ENCODE measurements at regions not wholly inside any gene's neighbourhood (a gene's known extent, or its start where the extent isn't known, plus 50 kb on each side); places are given as distances from the start of the nearest gene placed in this dataset.

DNA sequence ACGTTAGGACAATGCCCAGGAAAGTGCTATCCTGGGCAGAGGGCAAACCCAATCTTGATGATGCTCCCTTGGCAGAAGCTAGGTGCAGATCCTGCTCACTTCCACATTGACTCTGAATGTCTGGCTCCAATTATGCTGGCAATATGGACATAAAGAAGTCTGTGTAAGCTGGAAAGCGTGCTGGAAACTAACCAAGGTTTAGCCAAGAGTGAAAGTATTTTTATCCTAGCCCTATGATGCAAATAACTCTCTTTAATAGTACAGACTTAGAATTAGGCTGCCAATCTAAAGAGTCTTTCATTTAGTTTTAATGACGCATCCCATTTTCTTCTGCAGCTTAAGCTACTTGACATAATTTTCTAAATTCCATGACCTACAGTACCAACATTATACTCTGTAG, 571.8 kb downstream of the TUSC7 start:
- Histone ChIP-seq H3K36me3 (ENCODE audit: control insufficient read depth in 2 of 4, insufficient read depth in 4 of 4, low read length in 3 of 4) (no peaks in the 10 kb centered on the region), H2AFZ (ENCODE audit: low read length) (no peak overlapping the region), H4K5ac (ENCODE audit: insufficient read length, low read depth, low read length) (no peak overlapping the region), H3K4me3 (ENCODE audit: extremely low read depth in 1 of 4, insufficient read depth in 2 of 4, low read depth in 3 of 4, low read length in 4 of 4) (no peak overlapping the region), H2BK5ac (ENCODE audit: low read depth, low read length) (no peak overlapping the region), H2BK120ac (replicated peaks; ENCODE audit: low read depth, low read length) (no peak overlapping the region), H2AK5ac (ENCODE audit: low read depth, low read length) (no peak overlapping the region), H3K56ac (replicated peaks; ENCODE audit: insufficient read length, low read depth, low read length) (no peak overlapping the region), H3K79me1 (ENCODE audit: low read depth, low read length) (no peaks in the 10 kb centered on the region), H3K9ac (replicated peaks in 1 of 4; ENCODE audit: extremely low read depth in 1 of 4, low read depth in 3 of 4, low read length in 3 of 4) (no peak overlapping the region), H3K79me2 (ENCODE audit: control insufficient read depth in 1 of 2, insufficient read depth in 2 of 2, low read length in 2 of 2) (no peaks in the 10 kb centered on the region), H4K20me1 (replicated peaks in 1 of 2; ENCODE audit: control insufficient read depth in 1 of 2, insufficient read depth in 2 of 2, low read length in 2 of 2) (no peaks in the 10 kb centered on the region), H3K4me1 (replicated peaks in 1 of 4; ENCODE audit: control insufficient read depth in 3 of 4, insufficient read depth in 4 of 4, low read length in 3 of 4) (peaks cover 0 to 4% (median 0%) of the 10 kb centered on the region in 4 experiments; a peak in 2 of 7 replicates), H3K4me2 (ENCODE audit: insufficient read depth in 1 of 2, low read depth in 2 of 2, low read length in 2 of 2) (no peak overlapping the region), H3K23me2 (ENCODE audit: low read depth, low read length) (no peaks in the 10 kb centered on the region; the same call in 1 of the 2 replicates), H4K91ac (replicated peaks; ENCODE audit: insufficient read length, low read length) (no peak overlapping the region), H2BK12ac (ENCODE audit: low read depth, low read length) (no peak overlapping the region), H2BK20ac (ENCODE audit: low read length) (no peak overlapping the region), H3K23ac (ENCODE audit: insufficient read length) (no peak overlapping the region), H4K8ac (ENCODE audit: extremely low read depth, insufficient read depth, low read length) (no peak overlapping the region), H3K4ac (replicated peaks; ENCODE audit: insufficient read length, low read depth, low read length) (no peak overlapping the region), H3K18ac (ENCODE audit: extremely low read depth, low read length) (no peak overlapping the region), H3K27ac (ENCODE audit: low read depth, low read length) (no peak overlapping the region), H3K9me3 (ENCODE audit: insufficient read depth in 2 of 2, low read depth in 1 of 2, low read length in 1 of 2) (no peaks in the 10 kb centered on the region), H3K14ac (ENCODE audit: insufficient read length) (no peak overlapping the region), H3K27me3 (replicated peaks in 1 of 4; ENCODE audit: control insufficient read depth in 3 of 4, extremely low read depth in 1 of 4, insufficient read depth in 3 of 4, low read length in 3 of 4) (peaks cover 0 to 1% (median 0%) of the 10 kb centered on the region in 4 experiments; a peak in 1 of 7 replicates), H2BK15ac (ENCODE audit: low read length) (no peak overlapping the region)
- POLR2A ChIA-PET (ENCODE audit: partially characterized antibody) = no interaction called here
- FAIRE-seq (no peak), DNase-seq (ENCODE audit: low read depth in 1 of 2, low spot score in 2 of 2) (no peak)
- TF ChIP-seq TAF7 (optimal IDR thresholded peaks at IDR 0.05; ENCODE audit: borderline replicate concordance, low read depth, low read length) (no peak), FOSL1 (IDR thresholded peaks at IDR 0.05; ENCODE audit: insufficient read depth, low read depth, low read length) (no peak), EP300 (IDR thresholded peaks at IDR 0.05; ENCODE audit: borderline replicate concordance in 1 of 2, low read depth in 2 of 2, low read length in 2 of 2) (no peak), KDM1A (IDR thresholded peaks at IDR 0.05; ENCODE audit: borderline replicate concordance, low read length) (no peak)
- 86% methylated on average over 3 of the region's 3 CpGs; no CpG with 5 or more reads in 1 of the 2 experiments for WGBS, 2 experiments (ENCODE audit: extremely low coverage in 1 of 2, insufficient coverage in 1 of 2, insufficient read length in 1 of 2, insufficient replicate concordance in 2 of 2, low coverage in 1 of 2, low lambda C conversion rate in 2 of 2, missing lambda C conversion rate in 1 of 2)
- CTCF ChIA-PET (ENCODE audit: partially characterized antibody) = interaction anchor here (1.1 to 1.3 kb wide), 2 partner anchors 8 to 9 kb away, joined by 3 read pairs; no protein-coding TSS in a partner anchor
